ENCODE measurements at regions not wholly inside any gene's neighbourhood (a gene's known extent, or its start where the extent isn't known, plus 50 kb on each side); places are given as distances from the start of the nearest gene placed in this dataset.
"Not testable (repeated sequence)": the region's sequence is repeated elsewhere in the genome, so short reads cannot be mapped to it uniquely, and the experiment has no call there.

DNA sequence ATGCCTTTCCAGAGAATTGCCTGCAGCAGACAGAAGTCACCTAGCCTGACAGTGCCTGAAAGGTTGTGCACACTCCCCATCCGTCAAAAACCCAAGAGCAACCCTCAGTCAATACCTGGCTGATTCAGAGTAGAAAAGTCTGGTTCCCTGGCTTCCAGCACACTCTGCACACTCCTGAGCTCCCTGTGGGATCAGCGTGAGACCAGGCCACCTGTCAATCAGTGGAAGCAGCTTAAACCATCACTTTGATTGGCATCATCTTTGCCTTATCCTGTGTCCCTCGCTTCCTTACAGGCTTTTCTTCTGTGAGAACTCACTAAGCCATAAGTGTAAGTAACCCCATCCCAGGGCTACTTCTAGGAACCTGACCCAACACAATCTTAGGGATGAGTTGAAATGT is 109.8 kb downstream of the ACTL7B start:
- H3K27ac Mint-ChIP-seq = no peak overlapping the region
- H3K27me3 Mint-ChIP-seq (ENCODE audit: low read depth, poor library complexity) = peaks cover 3% of the 10 kb centered on the region
- TF ChIP-seq, protein P1, sequence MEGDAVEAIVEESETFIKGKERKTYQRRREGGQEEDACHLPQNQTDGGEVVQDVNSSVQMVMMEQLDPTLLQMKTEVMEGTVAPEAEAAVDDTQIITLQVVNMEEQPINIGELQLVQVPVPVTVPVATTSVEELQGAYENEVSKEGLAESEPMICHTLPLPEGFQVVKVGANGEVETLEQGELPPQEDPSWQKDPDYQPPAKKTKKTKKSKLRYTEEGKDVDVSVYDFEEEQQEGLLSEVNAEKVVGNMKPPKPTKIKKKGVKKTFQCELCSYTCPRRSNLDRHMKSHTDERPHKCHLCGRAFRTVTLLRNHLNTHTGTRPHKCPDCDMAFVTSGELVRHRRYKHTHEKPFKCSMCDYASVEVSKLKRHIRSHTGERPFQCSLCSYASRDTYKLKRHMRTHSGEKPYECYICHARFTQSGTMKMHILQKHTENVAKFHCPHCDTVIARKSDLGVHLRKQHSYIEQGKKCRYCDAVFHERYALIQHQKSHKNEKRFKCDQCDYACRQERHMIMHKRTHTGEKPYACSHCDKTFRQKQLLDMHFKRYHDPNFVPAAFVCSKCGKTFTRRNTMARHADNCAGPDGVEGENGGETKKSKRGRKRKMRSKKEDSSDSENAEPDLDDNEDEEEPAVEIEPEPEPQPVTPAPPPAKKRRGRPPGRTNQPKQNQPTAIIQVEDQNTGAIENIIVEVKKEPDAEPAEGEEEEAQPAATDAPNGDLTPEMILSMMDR (IDR thresholded peaks at IDR 0.05) = no peak
- DNase-seq = no peak
- no peak overlapping the region for H3K4me3 Mint-ChIP-seq
- H3K36me3 Mint-ChIP-seq (ENCODE audit: low read depth) = no peaks in the 10 kb centered on the region
- peaks cover 11% of the 10 kb centered on the region for H3K4me1 Mint-ChIP-seq
- no peaks in the 10 kb centered on the region for H3K9me3 Mint-ChIP-seq

DNA sequence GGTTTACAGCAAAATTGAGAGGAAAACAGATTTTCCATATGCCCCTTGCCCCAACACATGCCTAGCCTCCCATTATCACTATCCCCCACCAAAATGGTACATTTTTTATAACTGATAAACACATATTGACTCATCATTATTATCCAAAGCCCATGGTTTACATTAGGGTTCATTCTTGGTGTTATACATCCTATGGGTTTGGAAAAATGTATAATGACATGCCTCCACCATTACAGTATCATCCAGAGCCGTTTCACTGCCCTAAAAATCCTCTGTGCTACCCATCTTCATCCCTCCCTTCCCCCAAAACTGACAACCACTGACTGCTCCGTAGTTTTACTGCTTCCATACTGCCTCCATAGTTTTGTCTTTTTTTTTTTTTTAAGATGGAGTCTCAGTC is 111.1 kb downstream of the ACTL7B start:
- Mint-ChIP-seq H3K36me3 (ENCODE audit: low read depth) (no peaks in the 10 kb centered on the region), H3K27me3 (ENCODE audit: low read depth, poor library complexity) (peaks cover 3% of the 10 kb centered on the region), H3K27ac (no peak overlapping the region), H3K9me3 (no peaks in the 10 kb centered on the region), H3K4me1 (peaks cover 11% of the 10 kb centered on the region), H3K4me3 (no peak overlapping the region)
- TF ChIP-seq, protein P1 (IDR thresholded peaks at IDR 0.05) = no peak
- no peak for DNase-seq

- peak; percentile 39 for DNase-seq
- H3K9me3 Mint-ChIP-seq = no peaks in the 10 kb centered on the region
- H3K4me3 Mint-ChIP-seq = no peak overlapping the region
- peaks cover 3% of the 10 kb centered on the region for H3K27me3 Mint-ChIP-seq (ENCODE audit: low read depth, poor library complexity)
- TF ChIP-seq, protein P1 (IDR thresholded peaks at IDR 0.05) = no peak
- peak overlapping the region; percentile 33 for H3K27ac Mint-ChIP-seq
- no peaks in the 10 kb centered on the region for H3K36me3 Mint-ChIP-seq (ENCODE audit: low read depth)
- peaks cover 11% of the 10 kb centered on the region for H3K4me1 Mint-ChIP-seq
Measured at GRCh38 chr9:108743901-108744371, 111.8 kb downstream of the ACTL7B start.

GRCh38 chr9:108743416-108743815 is 112.4 kb downstream of the ACTL7B start:
- peaks cover 11% of the 10 kb centered on the region for H3K4me1 Mint-ChIP-seq
- H3K4me3 Mint-ChIP-seq = no peak overlapping the region
- no peak for DNase-seq
- no peaks in the 10 kb centered on the region for H3K36me3 Mint-ChIP-seq (ENCODE audit: low read depth)
- no peaks in the 10 kb centered on the region for H3K9me3 Mint-ChIP-seq
- TF ChIP-seq, protein P1 (IDR thresholded peaks at IDR 0.05) = no peak
- H3K27me3 Mint-ChIP-seq (ENCODE audit: low read depth, poor library complexity) = peaks cover 3% of the 10 kb centered on the region
- H3K27ac Mint-ChIP-seq = peak overlapping the region; percentile 33

DNA sequence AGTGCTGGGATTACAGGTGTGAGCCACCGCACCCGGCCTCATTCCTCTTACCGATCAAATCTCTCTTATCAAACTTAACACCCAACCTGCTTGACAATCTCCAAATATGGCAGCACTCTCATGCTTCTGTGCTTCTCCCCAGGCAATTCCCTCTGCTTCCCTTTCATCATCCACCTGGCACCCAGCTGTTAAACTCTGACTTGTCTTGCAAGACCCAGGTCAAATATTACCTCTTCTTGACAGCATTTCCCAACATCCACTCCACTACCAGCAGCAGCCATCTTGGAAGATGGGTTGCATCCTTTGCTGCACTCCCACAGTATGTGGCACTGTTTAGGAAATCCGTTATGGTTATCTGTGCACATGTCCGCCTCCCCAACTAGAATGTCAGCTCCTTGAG is 113.6 kb downstream of the ACTL7B start:
- TF ChIP-seq, protein P1 (IDR thresholded peaks at IDR 0.05) = no peak
- H3K27me3 Mint-ChIP-seq (ENCODE audit: low read depth, poor library complexity) = peaks cover 3% of the 10 kb centered on the region
- H3K27ac Mint-ChIP-seq = no peak overlapping the region
- no peaks in the 10 kb centered on the region for H3K36me3 Mint-ChIP-seq (ENCODE audit: low read depth)
- no peak overlapping the region for H3K4me3 Mint-ChIP-seq
- peaks cover 11% of the 10 kb centered on the region for H3K4me1 Mint-ChIP-seq
- H3K9me3 Mint-ChIP-seq = peaks cover 3% of the 10 kb centered on the region
- DNase-seq = no peak

GRCh38 chr9:108731292-108731691 is 124.5 kb downstream of the ACTL7B start:
- H3K27me3 Mint-ChIP-seq (ENCODE audit: low read depth, poor library complexity); H3K27ac Mint-ChIP-seq; DNase-seq; H3K4me3 Mint-ChIP-seq; H3K4me1 Mint-ChIP-seq; H3K36me3 Mint-ChIP-seq (ENCODE audit: low read depth): not testable (repeated sequence)
- peaks cover 30% of the 10 kb centered on the region for H3K9me3 Mint-ChIP-seq

Data from nephron progenitor cell (in vitro differentiated cells).